HEK293 (cell line): ENCODE measurements at regions not wholly inside any gene's neighbourhood (a gene's known extent, or its start where the extent isn't known, plus 50 kb on each side); places are given as distances from the start of the nearest gene placed in this dataset.

Source experiments
- CTCF ChIA-PET: fragments of 350-600 bp; formaldehyde crosslinking; extraction: SDS; loops from one replicate; lab custom pipeline; 2021; ENCODE audit warnings: antibody characterized with exemption; lab: Yijun Ruan, JAX
- POLR2A ChIA-PET: fragments of 300-600 bp; formaldehyde crosslinking; extraction: SDS; loops from one replicate; lab custom pipeline; 2020; ENCODE audit warnings: antibody characterized with exemption, inconsistent platforms; lab: Yijun Ruan, JAX
- H3K27ac ChIP-seq: fragments of 200-500 bp; sonication (Bioruptor generic); 2 replicates; pipeline ENCODE4 v1.5.1; 2014; ENCODE audit warnings: low read depth, low read length, control low read depth, inconsistent platforms; ENCODE audit errors: extremely low read depth
- H3K36me3 ChIP-seq, 2 experiments: fragments of 200-500 bp in 1 of 2; sonication (Bioruptor generic) in 1 of 2; 1 replicate in 1 of 2; 2 replicates in 1 of 2; pipeline ENCODE4 v1.5.1; 2014 to 2017; ENCODE audit warnings: inconsistent platforms in 2 of 2, low read length in 2 of 2; ENCODE audit not compliant: control insufficient read depth in 2 of 2, insufficient read depth in 1 of 2
- H3K4me1 ChIP-seq: fragments of 200-500 bp; sonication (Bioruptor generic); 2 replicates; pipeline ENCODE4 v1.5.1; 2014; ENCODE audit warnings: mild to moderate bottlenecking, low read length, inconsistent platforms; ENCODE audit not compliant: control insufficient read depth, insufficient read depth
- H3K4me3 ChIP-seq: 2 replicates; pipeline ENCODE4 v1.5.1; 2011; ENCODE audit warnings: low read depth, mild to moderate bottlenecking, control low read depth, low read length, moderate library complexity
- H3K9me3 ChIP-seq: fragments of 200-500 bp; sonication (Bioruptor generic); 2 replicates; pipeline ENCODE4 v1.5.1; 2014; ENCODE audit warnings: low read depth, low read length, inconsistent platforms; ENCODE audit not compliant: control insufficient read depth, insufficient read depth
- AEBP2 ChIP-seq: fragments of 450-650 bp; formaldehyde crosslinking; IDR thresholded peaks from 2 replicates; pipeline ENCODE4 v1.5.1; 2016; ENCODE audit warnings: missing biosample characterization, missing genetic modification characterization, borderline replicate concordance
- ELK4 ChIP-seq: IDR thresholded peaks from 2 replicates; pipeline ENCODE4 v1.6.1; 2011; ENCODE audit warnings: mild to moderate bottlenecking, low read depth, low read length, borderline replicate concordance
- KLF17 ChIP-seq: fragments of 450-650 bp; formaldehyde crosslinking; IDR thresholded peaks from 2 replicates; pipeline ENCODE4 v1.5.1; 2016; ENCODE audit warnings: missing biosample characterization, missing genetic modification characterization
- OSR2 ChIP-seq: fragments of 450-650 bp; formaldehyde crosslinking; IDR thresholded peaks from 2 replicates; pipeline ENCODE4 v1.5.1; 2016; ENCODE audit warnings: missing biosample characterization, missing genetic modification characterization
- PRDM2 ChIP-seq: fragments of 450-650 bp; formaldehyde crosslinking; IDR thresholded peaks from 2 replicates; pipeline ENCODE4 v1.5.1; 2016; ENCODE audit warnings: missing biosample characterization, missing genetic modification characterization, borderline replicate concordance
- PRDM6 ChIP-seq: fragments of 450-650 bp; formaldehyde crosslinking; IDR thresholded peaks from 2 replicates; pipeline ENCODE4 v1.5.1; 2017; ENCODE audit warnings: missing biosample characterization, missing genetic modification characterization
- ZEB2 ChIP-seq: fragments of 450-650 bp; formaldehyde crosslinking; IDR thresholded peaks from 2 replicates; pipeline ENCODE4 v1.5.1; 2016; ENCODE audit warnings: missing biosample characterization, missing genetic modification characterization
- ZFP69B ChIP-seq: fragments of 450-650 bp; formaldehyde crosslinking; IDR thresholded peaks from 2 replicates; pipeline ENCODE4 v1.5.1; 2016; ENCODE audit warnings: missing biosample characterization, missing genetic modification characterization
- ZNF155 ChIP-seq: fragments of 450-650 bp; formaldehyde crosslinking; IDR thresholded peaks from 2 replicates; pipeline ENCODE4 v1.5.1; 2016; ENCODE audit warnings: missing biosample characterization, missing genetic modification characterization
- ZNF16 ChIP-seq: fragments of 450-650 bp; formaldehyde crosslinking; IDR thresholded peaks from 2 replicates; pipeline ENCODE4 v1.5.1; 2016; ENCODE audit warnings: low read depth, missing biosample characterization, missing genetic modification characterization
- ZNF184 ChIP-seq: fragments of 450-650 bp; IDR thresholded peaks from 2 replicates; pipeline ENCODE4 v1.5.1; 2018; ENCODE audit warnings: missing biosample characterization, mild to moderate bottlenecking, missing genetic modification characterization
- ZNF202 ChIP-seq: fragments of 450-650 bp; formaldehyde crosslinking; IDR thresholded peaks from 2 replicates; pipeline ENCODE4 v1.5.1; 2016; ENCODE audit warnings: missing biosample characterization, missing genetic modification characterization, borderline replicate concordance
- ZNF214 ChIP-seq: fragments of 450-650 bp; formaldehyde crosslinking; IDR thresholded peaks from 2 replicates; pipeline ENCODE4 v1.5.1; 2017; ENCODE audit warnings: missing biosample characterization, mild to moderate bottlenecking, missing genetic modification characterization, borderline replicate concordance
- ZNF302 ChIP-seq: fragments of 450-650 bp; formaldehyde crosslinking; IDR thresholded peaks from 2 replicates; pipeline ENCODE4 v1.5.1; 2016; ENCODE audit warnings: missing biosample characterization, missing genetic modification characterization, low read depth
- ZNF362 ChIP-seq: fragments of 450-650 bp; formaldehyde crosslinking; IDR thresholded peaks from 2 replicates; pipeline ENCODE4 v1.5.1; 2016; ENCODE audit warnings: missing biosample characterization, missing genetic modification characterization
- ZNF433 ChIP-seq: fragments of 450-650 bp; formaldehyde crosslinking; IDR thresholded peaks from 2 replicates; pipeline ENCODE4 v1.5.1; 2016; ENCODE audit warnings: missing biosample characterization, missing genetic modification characterization, low read depth
- ZNF544 ChIP-seq: fragments of 450-650 bp; formaldehyde crosslinking; IDR thresholded peaks from 2 replicates; pipeline ENCODE4 v1.5.0; 2017; ENCODE audit warnings: missing biosample characterization, missing genetic modification characterization
- ZNF596 ChIP-seq: fragments of 450-650 bp; IDR thresholded peaks from 2 replicates; pipeline ENCODE4 v1.5.0; 2018; ENCODE audit warnings: missing biosample characterization, mild to moderate bottlenecking, missing genetic modification characterization, moderate library complexity
- ZNF600 ChIP-seq: fragments of 450-650 bp; formaldehyde crosslinking; IDR thresholded peaks from 2 replicates; pipeline ENCODE4 v1.5.1; 2016; ENCODE audit warnings: missing biosample characterization, missing genetic modification characterization
- ZNF610 ChIP-seq: fragments of 450-650 bp; formaldehyde crosslinking; IDR thresholded peaks from 2 replicates; pipeline ENCODE4 v1.5.1; 2016; ENCODE audit warnings: missing biosample characterization, missing genetic modification characterization, borderline replicate concordance
- ZNF658 ChIP-seq: fragments of 450-650 bp; formaldehyde crosslinking; IDR thresholded peaks from 2 replicates; pipeline ENCODE4; 2016; ENCODE audit warnings: missing biosample characterization, missing genetic modification characterization
- ZNF704 ChIP-seq: fragments of 450-650 bp; formaldehyde crosslinking; IDR thresholded peaks from 2 replicates; pipeline ENCODE4 v1.5.1; 2016; ENCODE audit warnings: missing biosample characterization, missing genetic modification characterization

- Histone ChIP-seq H3K4me3 (no peak overlapping the region), H3K4me1 (no peaks in the 10 kb centered on the region), H3K27ac (no peak overlapping the region), H3K9me3 (no peaks in the 10 kb centered on the region), H3K36me3 (peaks cover 0 to 2% of the 10 kb centered on the region in 2 experiments; a peak in 1 of 3 replicates)
- ChIA-PET POLR2A (no interaction called here), CTCF (no interaction called here)
- TF ChIP-seq PRDM6 (tag by site-specific recombination) (no peak), KLF17 (tag by site-specific recombination) (no peak), ZNF202 (tag by site-specific recombination) (no peak), ELK4 (no peak), ZEB2 (no peak), ZNF600 (tag by site-specific recombination) (no peak), ZNF184 (tag by site-specific recombination) (no peak), ZNF302 (tag by site-specific recombination) (no peak), OSR2 (tag by site-specific recombination) (no peak), ZNF544 (tag by site-specific recombination) (no peak), ZNF433 (tag by site-specific recombination) (no peak), ZNF214 (tag by site-specific recombination) (no peak), ZNF362 (tag by site-specific recombination) (no peak)
Measured at GRCh38 chr22:25386538-25386884, 167.1 kb downstream of the CRYBB2 start.

- POLR2A ChIA-PET: no interaction called here
- CTCF ChIA-PET: no interaction called here
- Histone ChIP-seq H3K27ac (no peak overlapping the region), H3K4me3 (no peak overlapping the region), H3K36me3 (no peaks in the 10 kb centered on the region), H3K4me1 (no peaks in the 10 kb centered on the region), H3K9me3 (no peaks in the 10 kb centered on the region)
- TF ChIP-seq ZNF596 (tag by site-specific recombination) (no peak), ZNF704 (tag by site-specific recombination) (no peak), ZNF16 (tag by site-specific recombination) (no peak), ZNF610 (tag by site-specific recombination) (no peak), ZFP69B (tag by site-specific recombination) (no peak), ZNF155 (no peak), ZNF433 (tag by site-specific recombination) (no peak), ZNF658 (tag by site-specific recombination) (no peak), PRDM2 (tag by site-specific recombination) (no peak), AEBP2 (tag by site-specific recombination) (no peak)
Measured at GRCh38 chr22:25388415-25388814, 169.0 kb downstream of the CRYBB2 start.
